K562 (cell line): ENCODE measurements at regions not wholly inside any gene's neighbourhood (a gene's known extent, or its start where the extent isn't known, plus 50 kb on each side); places are given as distances from the start of the nearest gene placed in this dataset.
A peak's percentile ranks its signal among the peaks of the same experiment; 100 is the strongest.

ENCODE experiments used
- ATAC-seq: fragments of 200-7000 bp; cut with Tn5 transposase; 3 replicates; pipeline ENCODE4 v1.9.1; 2020; ENCODE audit warnings: moderate library complexity
- BruUV-seq: library from RNA; stranded (reverse); fragments of 400-500 nt; replicated peaks from 2 replicates; lab custom pipeline; 2021; lab: Mats Ljungman, UMichigan
- CTCF ChIA-PET: fragments of 300-600 bp; formaldehyde crosslinking; extraction: SDS; loops from one replicate; lab custom pipeline; 2021; ENCODE audit warnings: low intra/inter-chr PET ratio; lab: Yijun Ruan, JAX
- POLR2A ChIA-PET: fragments of 300-600, 350-650 bp; sonication (Branson Sonifier 250); formaldehyde crosslinking; extraction: SDS; loops from one replicate; lab custom pipeline; 2021; ENCODE audit warnings: antibody characterized with exemption, inconsistent platforms; lab: Yijun Ruan, JAX
- DNase-seq, 4 experiments: peaks; one replicate each; pipeline versions ENCODE4 v3.0.0 to v3.0.0-alpha.2; 2011 to 2018; ENCODE audit warnings: low spot score in 3 of 4, mixed read lengths in 3 of 4; ENCODE audit errors: extremely low read depth in 1 of 4
- FAIRE-seq: peaks from 2 replicates; lab custom pipeline; 2011; peaks lifted over from hg19 to GRCh38; lab: Jason Lieb, UNC
- H2AFZ ChIP-seq: 2 replicates; pipeline ENCODE4 v1.6.0; 2011; ENCODE audit warnings: low read depth, low read length, control low read depth, inconsistent platforms
- H3K27ac ChIP-seq: fragments of 200-600 bp; 3 replicates; pipeline ENCODE4 v1.8.0; 2011; ENCODE audit warnings: low read depth, mild to moderate bottlenecking, control low read depth, inconsistent platforms, low read length, moderate library complexity, mixed read lengths; ENCODE audit errors: extremely low read depth
- H3K27me3 ChIP-seq, 2 experiments: fragments of 300-600 bp in 1 of 2; 2 replicates in 1 of 2; 3 replicates in 1 of 2; pipeline versions ENCODE4 v1.6.0 to v1.8.0; 2011; ENCODE audit warnings: inconsistent platforms in 2 of 2, low read length in 2 of 2, mild to moderate bottlenecking in 1 of 2, mixed read lengths in 1 of 2, moderate library complexity in 1 of 2; ENCODE audit not compliant: control insufficient read depth in 2 of 2, insufficient read depth in 2 of 2
- H3K36me3 ChIP-seq: fragments of 300-600 bp; 3 replicates; pipeline ENCODE4 v1.8.0; 2011; ENCODE audit warnings: mild to moderate bottlenecking, low read length, inconsistent platforms; ENCODE audit not compliant: control insufficient read depth, insufficient read depth
- H3K4me1 ChIP-seq, 2 experiments: fragments of 200-600 bp in 1 of 2; replicated peaks in 1 of 2; 2 replicates in 1 of 2; 3 replicates in 1 of 2; pipeline versions ENCODE4 v1.5.1 to v1.8.0; 2011; ENCODE audit warnings: inconsistent platforms in 2 of 2, low read length in 2 of 2, mild to moderate bottlenecking in 1 of 2, mixed read lengths in 1 of 2, moderate library complexity in 1 of 2; ENCODE audit not compliant: control insufficient read depth in 2 of 2, insufficient read depth in 2 of 2
- H3K4me2 ChIP-seq: 2 replicates; pipeline ENCODE4 v1.6.1; 2011; ENCODE audit warnings: low read length, control low read depth, inconsistent platforms, mixed read lengths; ENCODE audit not compliant: insufficient read depth
- H3K4me3 ChIP-seq: fragments of 200-600 bp; sonication (generic), shearing (Covaris generic); 2 replicates; pipeline ENCODE4 v1.5.1; 2016; ENCODE audit warnings: control low read depth, inconsistent platforms
- H3K79me2 ChIP-seq: fragments of 200-600 bp; 3 replicates; pipeline ENCODE4 v1.8.0; 2011; ENCODE audit warnings: low read length, inconsistent platforms; ENCODE audit not compliant: control insufficient read depth, insufficient read depth
- H3K9ac ChIP-seq, 2 experiments: 2 replicates each; pipeline versions ENCODE4 v1.6.0 to v1.6.1; 2011; ENCODE audit warnings: low read depth in 2 of 2, low read length in 2 of 2, control low read depth in 1 of 2, inconsistent platforms in 1 of 2, mild to moderate bottlenecking in 1 of 2, mixed read lengths in 1 of 2; ENCODE audit not compliant: insufficient read depth in 1 of 2
- H3K9me1 ChIP-seq: one replicate; pipeline ENCODE4 v1.6.0; 2011; ENCODE audit warnings: inconsistent platforms, mild to moderate bottlenecking, low read length, moderate library complexity; ENCODE audit not compliant: control insufficient read depth, insufficient read depth
- H3K9me3 ChIP-seq: replicated peaks from 2 replicates; pipeline ENCODE4 v1.5.1; 2011; ENCODE audit warnings: low read depth, low read length, inconsistent platforms; ENCODE audit not compliant: control insufficient read depth, insufficient read depth
- H4K20me1 ChIP-seq: replicated peaks from 2 replicates; pipeline ENCODE4 v1.6.1; 2011; ENCODE audit warnings: low read length, inconsistent platforms, mixed read lengths; ENCODE audit not compliant: control insufficient read depth, insufficient read depth
- ATF3 ChIP-seq, 2 experiments: fragments of 450-650 bp in 1 of 2; sonication (generic) in 1 of 2; formaldehyde crosslinking in 1 of 2; IDR thresholded peaks in 1 of 2; conservative IDR thresholded peaks in 1 of 2; 2 replicates each; pipeline versions ENCODE4 v1.6.1 to v1.8.1; 2016 to 2023; ENCODE audit warnings: mild to moderate bottlenecking in 2 of 2, moderate library complexity in 2 of 2, inconsistent platforms in 1 of 2, missing genetic modification reagents in 1 of 2
- ATF7 ChIP-seq: fragments of 450-650 bp; IDR thresholded peaks from 2 replicates; pipeline ENCODE4 v1.7.1; 2014; ENCODE audit warnings: mild to moderate bottlenecking, moderate library complexity
- BCL6 ChIP-seq: fragments of 250-450 bp; sonication (Bioruptor Pico); IDR thresholded peaks from 2 replicates; pipeline ENCODE4 v1.4.0; 2020
- CCNT2 ChIP-seq: IDR thresholded peaks from 2 replicates; pipeline ENCODE4 v1.6.1; 2011; ENCODE audit warnings: borderline replicate concordance, low read depth, mild to moderate bottlenecking, moderate library complexity, mixed read lengths, low read length; ENCODE audit not compliant: insufficient read length; ENCODE audit errors: extremely low read depth
- GABPA ChIP-seq: fragments of 200-800 bp; sonication (Bioruptor generic); conservative IDR thresholded peaks from 2 replicates; pipeline ENCODE4 v1.6.1; 2016; ENCODE audit warnings: low read depth, missing genetic modification characterization, missing compliant biosample characterization
- HLTF ChIP-seq: fragments of 450-650 bp; IDR thresholded peaks from 2 replicates; pipeline ENCODE4 v1.6.1; 2016
- WGBS: fragments of 100-300 bp; shearing (Covaris generic); methylation state at CpG from one replicate; pipeline ENCODE4 v1.1.6; 2016; ENCODE audit warnings: low coverage, mixed read lengths; ENCODE audit not compliant: insufficient coverage; ENCODE audit errors: missing lambda C conversion rate; 5-methylcytosine and 5-hydroxymethylcytosine counted together
- in situ Hi-C: fragments of 300-500 bp; cut with MboI; formaldehyde crosslinking; loops from 4 replicates; pipeline ENCODE4 v1.15.0; 2018; ENCODE audit warnings: inconsistent platforms, mixed read lengths
- intact Hi-C: fragments of 100-400 bp; cut with micrococcal nuclease; formaldehyde crosslinking; loops from 2 replicates; pipeline ENCODE4 v1.14.2; 2022

- no peak for FAIRE-seq
- in situ Hi-C loops = no loop called here
- no peak overlapping the region for H3K27ac ChIP-seq
- no peaks in the 10 kb centered on the region for H3K79me2 ChIP-seq
- no peaks in the 10 kb centered on the region for H3K9me3 ChIP-seq
- no peak for ATAC-seq
- intact Hi-C loops = no loop called here
- TF ChIP-seq BCL6 (CRISPR knock-in tag) = no peak
- H3K9me1 ChIP-seq = no peaks in the 10 kb centered on the region
- H4K20me1 ChIP-seq = no peaks in the 10 kb centered on the region
- no peaks in the 10 kb centered on the region for H3K27me3 ChIP-seq
- no TSS peak for BruUV-seq
- no peak overlapping the region for H3K9ac ChIP-seq
- CTCF ChIA-PET = no interaction called here
- H3K4me3 ChIP-seq = no peak overlapping the region
- DNase-seq = no peak
- H3K4me1 ChIP-seq = peaks cover 0 to 7% of the 10 kb centered on the region in 2 experiments; a peak in 2 of 5 replicates
- H3K4me2 ChIP-seq = no peak overlapping the region
- peak overlapping the region; percentile 64 for H2AFZ ChIP-seq
- WGBS = 54% methylated on average over 4 of the region's 5 CpGs
- POLR2A ChIA-PET = no interaction called here
- no peaks in the 10 kb centered on the region for H3K36me3 ChIP-seq
Observed at GRCh38 chrX:13168269-13168668, 123.8 kb upstream of the FAM9C start.

- Histone ChIP-seq H3K4me3 (no peak overlapping the region), H3K4me2 (no peak overlapping the region), H2AFZ (peak overlapping the region; percentile 64), H4K20me1 (no peaks in the 10 kb centered on the region), H3K9me1 (no peaks in the 10 kb centered on the region), H3K9ac (no peak overlapping the region), H3K4me1 (peaks cover 0 to 7% of the 10 kb centered on the region in 2 experiments; a peak in 2 of 5 replicates), H3K9me3 (no peaks in the 10 kb centered on the region), H3K27me3 (no peaks in the 10 kb centered on the region), H3K79me2 (no peaks in the 10 kb centered on the region)
- in situ Hi-C loops = no loop called here
- intact Hi-C loops = no loop called here
- DNase-seq (no peak), ATAC-seq (no peak)
- no TSS peak for BruUV-seq
- TF ChIP-seq CCNT2 = no peak
- peak; percentile 48; the same call in 1 of the 2 replicates for TF ChIP-seq GABPA (tag)
- TF ChIP-seq ATF7 = peak; percentile 42; the same call in 1 of the 2 replicates
- 0 out of 2 replicates have a peak, but pooled peaks have one; percentile 21 for TF ChIP-seq ATF3 (IDR thresholded peaks at IDR 0.05)
- no peak for TF ChIP-seq ATF3 (CRISPR knock-in tag; conservative IDR thresholded peaks at IDR 0.05)
- TF ChIP-seq HLTF = no peak
- TF ChIP-seq, all 486 proteins: peak for 3
- POLR2A ChIA-PET = no interaction called here
- FAIRE-seq = no peak
- CTCF ChIA-PET = no interaction called here
- WGBS = 39% methylated on average over 8 of the region's 9 CpGs
- Histone ChIP-seq H3K27ac (no peak overlapping the region), H3K36me3 (no peaks in the 10 kb centered on the region)
Observed at GRCh38 chrX:13167481-13168231, 123.2 kb upstream of the FAM9C start.
